CD4-positive, alpha-beta T cell (primary cell): ENCODE measurements at regions not wholly inside any gene's neighbourhood (a gene's known extent, or its start where the extent isn't known, plus 50 kb on each side); places are given as distances from the start of the nearest gene placed in this dataset.

Source experiments
- ATAC-seq: fragments of 200-7000 bp; cut with Tn5 transposase; one replicate; pipeline ENCODE4 v1.10.0; 2022; ENCODE audit warnings: mild to moderate bottlenecking; ENCODE audit not compliant: poor library complexity
- CTCF ChIA-PET: fragments of 350-600 bp; sonication (Branson Sonifier 250); formaldehyde crosslinking; loops from one replicate; lab custom pipeline; 2021; ENCODE audit warnings: antibody characterized with exemption, inconsistent platforms; lab: Charles Lee
- POLR2A ChIA-PET: fragments of 350-600 bp; sonication (Branson Sonifier 250); formaldehyde crosslinking; loops from one replicate; lab custom pipeline; 2021; ENCODE audit warnings: antibody characterized with exemption, inconsistent platforms; lab: Charles Lee
- DNase-seq, 14 experiments: peaks; one replicate each; pipeline ENCODE4 v3.0.0-alpha.2; 2013 to 2020; ENCODE audit warnings: mixed read lengths in 2 of 14
- H3K27ac ChIP-seq, 2 donors: one replicate each; pipeline versions ENCODE4 v1.5.1 to v1.7.0; 2013; ENCODE audit warnings: low read length in 2 of 2, low read depth in 1 of 2, mild to moderate bottlenecking in 1 of 2
- H3K27me3 ChIP-seq, 2 experiments: 1 replicate in 1 of 2; 2 replicates in 1 of 2; pipeline versions ENCODE4 v1.6.1 to v1.7.0; 2013; ENCODE audit warnings: low read length in 2 of 2, control low read depth in 1 of 2, mild to moderate bottlenecking in 1 of 2, moderate library complexity in 1 of 2; ENCODE audit not compliant: insufficient read depth in 2 of 2, control insufficient read depth in 1 of 2
- H3K36me3 ChIP-seq: one replicate; pipeline ENCODE4 v1.6.1; 2013; ENCODE audit warnings: low read length, control low read depth; ENCODE audit not compliant: insufficient read depth
- H3K4me1 ChIP-seq: one replicate; pipeline ENCODE4 v1.6.1; 2013; ENCODE audit warnings: low read length, control low read depth; ENCODE audit not compliant: insufficient read depth
- H3K4me3 ChIP-seq: one replicate; pipeline ENCODE4 v1.5.1; 2013; ENCODE audit warnings: mild to moderate bottlenecking, low read length, moderate library complexity
- H3K9me3 ChIP-seq, 2 experiments: 1 replicate in 1 of 2; 2 replicates in 1 of 2; pipeline versions ENCODE4 v1.6.1 to v1.7.0; 2013; ENCODE audit warnings: low read length in 2 of 2, mild to moderate bottlenecking in 2 of 2, control low read depth in 1 of 2, moderate library complexity in 1 of 2; ENCODE audit not compliant: control insufficient read depth in 1 of 2, insufficient read depth in 1 of 2
- H3K27ac Mint-ChIP-seq: one replicate; pipeline ENCODE4 v1.8.0; 2020; ENCODE audit warnings: mixed read lengths
- H3K27me3 Mint-ChIP-seq: one replicate; pipeline ENCODE4 v1.8.0; 2021; ENCODE audit warnings: mixed read lengths
- H3K36me3 Mint-ChIP-seq: one replicate; pipeline ENCODE4 v1.8.0; 2021; ENCODE audit warnings: low read depth, mixed read lengths
- H3K4me1 Mint-ChIP-seq: one replicate; pipeline ENCODE4 v1.8.0; 2021; ENCODE audit warnings: low read depth, mixed read lengths
- H3K4me3 Mint-ChIP-seq: one replicate; pipeline ENCODE4 v1.8.0; 2020; ENCODE audit warnings: mild to moderate bottlenecking, mixed read lengths
- H3K9me3 Mint-ChIP-seq: one replicate; pipeline ENCODE4 v1.8.0; 2020; ENCODE audit warnings: mixed read lengths
- intact Hi-C, 2 experiments: fragments of 100-400 bp; cut with DNase I in 1 of 2; cut with micrococcal nuclease in 1 of 2; formaldehyde crosslinking; loops; one replicate each; pipeline versions ENCODE4 v1.15.1 to v1.9.0; 2023 to 2025; cut with DNase I, micrococcal nuclease
- TF ChIP-seq, protein P1 (sequence below): fragments of 200-600 bp; IDR thresholded peaks from one replicate; pipeline ENCODE4 v1.8.0; 2022; ENCODE audit warnings: antibody characterized with exemption, mild to moderate bottlenecking

- no peak for ATAC-seq
- Mint-ChIP-seq H3K4me3 (no peak overlapping the region), H3K36me3 (no peaks in the 10 kb centered on the region), H3K27ac (no peak overlapping the region), H3K27me3 (peaks cover 13% of the 10 kb centered on the region), H3K4me1 (no peaks in the 10 kb centered on the region), H3K9me3 (peaks cover 3% of the 10 kb centered on the region)
- H3K27me3 ChIP-seq, result no peaks in the 10 kb centered on the region
- DNase-seq, result no peak
- no peaks in the 10 kb centered on the region for H3K4me1 ChIP-seq
- intact Hi-C loops, result no loop called here
- H3K4me3 ChIP-seq, result no peak overlapping the region
- H3K9me3 ChIP-seq, result no peaks in the 10 kb centered on the region
- CTCF ChIA-PET, result interaction anchor here (1.2 kb wide), 1 partner anchor 9 kb away, joined by 4 read pairs; no protein-coding TSS in a partner anchor
- H3K27ac ChIP-seq, result no peak overlapping the region
- H3K36me3 ChIP-seq, result no peaks in the 10 kb centered on the region
- TF ChIP-seq, protein P1, sequence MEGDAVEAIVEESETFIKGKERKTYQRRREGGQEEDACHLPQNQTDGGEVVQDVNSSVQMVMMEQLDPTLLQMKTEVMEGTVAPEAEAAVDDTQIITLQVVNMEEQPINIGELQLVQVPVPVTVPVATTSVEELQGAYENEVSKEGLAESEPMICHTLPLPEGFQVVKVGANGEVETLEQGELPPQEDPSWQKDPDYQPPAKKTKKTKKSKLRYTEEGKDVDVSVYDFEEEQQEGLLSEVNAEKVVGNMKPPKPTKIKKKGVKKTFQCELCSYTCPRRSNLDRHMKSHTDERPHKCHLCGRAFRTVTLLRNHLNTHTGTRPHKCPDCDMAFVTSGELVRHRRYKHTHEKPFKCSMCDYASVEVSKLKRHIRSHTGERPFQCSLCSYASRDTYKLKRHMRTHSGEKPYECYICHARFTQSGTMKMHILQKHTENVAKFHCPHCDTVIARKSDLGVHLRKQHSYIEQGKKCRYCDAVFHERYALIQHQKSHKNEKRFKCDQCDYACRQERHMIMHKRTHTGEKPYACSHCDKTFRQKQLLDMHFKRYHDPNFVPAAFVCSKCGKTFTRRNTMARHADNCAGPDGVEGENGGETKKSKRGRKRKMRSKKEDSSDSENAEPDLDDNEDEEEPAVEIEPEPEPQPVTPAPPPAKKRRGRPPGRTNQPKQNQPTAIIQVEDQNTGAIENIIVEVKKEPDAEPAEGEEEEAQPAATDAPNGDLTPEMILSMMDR, result no peak
- POLR2A ChIA-PET, result no interaction called here
Observed at GRCh38 chr5:147017621-147018020, 139.1 kb upstream of the PPP2R2B start.

GRCh38 chr5:147018812-147019211 lies 140.3 kb upstream of the PPP2R2B start:
- Histone ChIP-seq H3K36me3 (no peaks in the 10 kb centered on the region), H3K27me3 (no peaks in the 10 kb centered on the region), H3K4me3 (no peak overlapping the region), H3K27ac (no peak overlapping the region), H3K4me1 (no peaks in the 10 kb centered on the region), H3K9me3 (no peaks in the 10 kb centered on the region)
- ChIA-PET POLR2A (no interaction called here), CTCF (no interaction called here)
- no peak overlapping the region for H3K4me3 Mint-ChIP-seq
- H3K9me3 Mint-ChIP-seq, result peaks cover 3% of the 10 kb centered on the region
- intact Hi-C loops, result no loop called here
- ATAC-seq (no peak), DNase-seq (no peak)
- TF ChIP-seq, protein P1, result no peak
- no peaks in the 10 kb centered on the region for H3K4me1 Mint-ChIP-seq
- no peaks in the 10 kb centered on the region for H3K36me3 Mint-ChIP-seq
- H3K27me3 Mint-ChIP-seq, result peaks cover 13% of the 10 kb centered on the region
- no peak overlapping the region for H3K27ac Mint-ChIP-seq

- no peaks in the 10 kb centered on the region for H3K9me3 ChIP-seq
- H3K27ac Mint-ChIP-seq, result no peak overlapping the region
- POLR2A ChIA-PET, result no interaction called here
- H3K9me3 Mint-ChIP-seq, result peaks cover 3% of the 10 kb centered on the region
- H3K4me1 Mint-ChIP-seq, result no peaks in the 10 kb centered on the region
- DNase-seq (no peak), ATAC-seq (no peak)
- H3K36me3 Mint-ChIP-seq, result no peaks in the 10 kb centered on the region
- H3K4me1 ChIP-seq, result no peaks in the 10 kb centered on the region
- H3K27me3 Mint-ChIP-seq, result peaks cover 15% of the 10 kb centered on the region
- H3K4me3 ChIP-seq, result no peak overlapping the region
- CTCF ChIA-PET, result no interaction called here
- no peak overlapping the region for H3K4me3 Mint-ChIP-seq
- intact Hi-C loops, result no loop called here
- TF ChIP-seq, protein P1, result no peak
- H3K27me3 ChIP-seq, result peaks cover 0 to 2% of the 10 kb centered on the region in 2 experiments
- H3K27ac ChIP-seq, result no peak overlapping the region
- no peaks in the 10 kb centered on the region for H3K36me3 ChIP-seq
Observed at GRCh38 chr5:147036691-147037245, 158.2 kb upstream of the PPP2R2B start.
